ENCODE measurements at regions not wholly inside any gene's neighbourhood (a gene's known extent, or its start where the extent isn't known, plus 50 kb on each side); places are given as distances from the start of the nearest gene placed in this dataset.

DNA sequence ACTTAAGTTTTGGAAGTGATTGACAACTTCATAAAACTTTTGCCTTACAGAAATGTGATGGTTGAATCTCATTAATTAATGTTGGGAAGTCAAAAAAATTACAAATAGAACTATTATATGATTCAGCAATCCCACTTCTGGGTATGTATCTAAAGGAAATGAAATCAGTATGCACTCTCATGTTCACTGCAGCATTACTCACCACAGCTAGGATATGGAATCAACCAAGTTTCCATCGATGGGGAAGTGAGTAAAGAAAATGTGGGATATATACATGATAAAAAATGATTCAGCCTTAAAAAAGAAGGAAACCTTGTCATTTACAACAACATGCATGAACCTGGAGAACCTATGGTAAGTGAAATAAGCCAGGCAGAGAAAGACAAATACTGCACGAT is 112.4 kb upstream of the WDR75 start:
- 95% methylated on average over 2 of the region's 2 CpGs for WGBS
- intact Hi-C loops (cut with DNase I), result no loop called here
- Histone ChIP-seq H3K4me3 (no peak overlapping the region), H3K36me3 (no peaks in the 10 kb centered on the region), H3K4me1 (replicated peaks) (no peaks in the 10 kb centered on the region), H3K27ac (no peak overlapping the region), H3K27me3 (replicated peaks; ENCODE audit: insufficient read depth) (no peaks in the 10 kb centered on the region), H3K9me3 (no peaks in the 10 kb centered on the region)
- no peak for DNase-seq (ENCODE audit: low spot score)
- TF ChIP-seq, protein P1, sequence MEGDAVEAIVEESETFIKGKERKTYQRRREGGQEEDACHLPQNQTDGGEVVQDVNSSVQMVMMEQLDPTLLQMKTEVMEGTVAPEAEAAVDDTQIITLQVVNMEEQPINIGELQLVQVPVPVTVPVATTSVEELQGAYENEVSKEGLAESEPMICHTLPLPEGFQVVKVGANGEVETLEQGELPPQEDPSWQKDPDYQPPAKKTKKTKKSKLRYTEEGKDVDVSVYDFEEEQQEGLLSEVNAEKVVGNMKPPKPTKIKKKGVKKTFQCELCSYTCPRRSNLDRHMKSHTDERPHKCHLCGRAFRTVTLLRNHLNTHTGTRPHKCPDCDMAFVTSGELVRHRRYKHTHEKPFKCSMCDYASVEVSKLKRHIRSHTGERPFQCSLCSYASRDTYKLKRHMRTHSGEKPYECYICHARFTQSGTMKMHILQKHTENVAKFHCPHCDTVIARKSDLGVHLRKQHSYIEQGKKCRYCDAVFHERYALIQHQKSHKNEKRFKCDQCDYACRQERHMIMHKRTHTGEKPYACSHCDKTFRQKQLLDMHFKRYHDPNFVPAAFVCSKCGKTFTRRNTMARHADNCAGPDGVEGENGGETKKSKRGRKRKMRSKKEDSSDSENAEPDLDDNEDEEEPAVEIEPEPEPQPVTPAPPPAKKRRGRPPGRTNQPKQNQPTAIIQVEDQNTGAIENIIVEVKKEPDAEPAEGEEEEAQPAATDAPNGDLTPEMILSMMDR (IDR thresholded peaks at IDR 0.05), result no peak
- TF ChIP-seq POLR2A (IDR thresholded peaks at IDR 0.05), result no peak
- TF ChIP-seq POLR2AphosphoS5 (IDR thresholded peaks at IDR 0.05), result no peak

DNA sequence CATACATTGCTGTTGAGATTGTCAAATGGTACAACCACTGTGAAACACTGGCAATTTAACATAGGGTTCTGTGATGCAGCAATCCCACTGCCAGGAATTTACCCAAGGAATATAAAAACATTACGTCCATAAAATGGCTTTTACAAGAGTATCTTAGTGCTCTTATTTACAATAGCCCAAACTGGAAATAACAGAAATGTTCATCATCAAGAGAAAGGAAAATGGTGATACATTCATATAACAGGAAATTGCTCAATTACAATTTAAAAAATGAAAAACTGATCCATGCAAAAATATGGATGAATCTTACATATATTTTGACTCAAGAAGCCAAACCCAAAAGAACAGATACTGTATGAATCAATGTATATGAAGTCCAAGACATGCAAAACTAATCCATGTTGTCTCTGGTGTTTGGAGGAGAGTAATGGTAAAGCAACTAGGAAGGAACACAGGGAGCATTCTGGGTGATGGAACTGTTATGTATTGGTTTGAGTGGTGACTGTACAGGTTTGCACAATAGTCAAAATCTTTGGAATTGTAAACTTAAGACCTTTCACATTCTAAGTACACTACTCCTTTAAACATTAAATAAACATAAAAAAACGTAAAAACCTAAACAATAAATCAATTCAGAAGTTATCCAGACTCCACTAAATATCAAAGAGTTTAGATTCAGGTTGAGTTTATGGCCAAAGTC is 104.8 kb upstream of the WDR75 start:
- no peaks in the 10 kb centered on the region for H3K4me1 ChIP-seq (replicated peaks)
- intact Hi-C loops (cut with DNase I), result no loop called here
- no peak for TF ChIP-seq POLR2A (IDR thresholded peaks at IDR 0.05)
- TF ChIP-seq, protein P1 (IDR thresholded peaks at IDR 0.05), result no peak
- TF ChIP-seq POLR2AphosphoS5 (IDR thresholded peaks at IDR 0.05), result no peak
- no peaks in the 10 kb centered on the region for H3K9me3 ChIP-seq
- no peaks in the 10 kb centered on the region for H3K36me3 ChIP-seq
- 29% methylated on average over 2 of the region's 2 CpGs for WGBS
- H3K27ac ChIP-seq, result no peak overlapping the region
- H3K4me3 ChIP-seq, result no peak overlapping the region
- DNase-seq (ENCODE audit: low spot score), result no peak
- no peaks in the 10 kb centered on the region for H3K27me3 ChIP-seq (replicated peaks; ENCODE audit: insufficient read depth)

DNA sequence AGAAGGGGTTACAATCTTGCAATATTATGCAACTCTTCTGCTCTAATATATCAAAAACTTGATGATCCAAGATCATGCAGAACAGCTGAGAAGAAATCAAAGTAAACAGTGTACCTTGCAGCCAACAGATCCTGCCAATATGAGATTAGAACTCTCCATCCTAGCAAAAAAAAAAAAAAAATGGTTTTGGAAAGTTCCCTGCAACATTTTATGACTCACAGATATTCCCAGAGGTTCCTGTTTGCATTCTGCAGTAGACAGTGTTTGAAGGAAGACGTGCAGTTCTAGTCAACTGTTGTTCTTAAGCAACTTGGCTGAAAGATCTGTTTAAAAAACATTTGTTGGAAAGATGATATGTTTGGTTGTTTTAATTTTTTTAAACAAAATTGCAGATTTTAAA is 103.6 kb upstream of the WDR75 start:
- H3K27ac ChIP-seq, result no peak overlapping the region
- intact Hi-C loops (cut with DNase I), result no loop called here

DNA sequence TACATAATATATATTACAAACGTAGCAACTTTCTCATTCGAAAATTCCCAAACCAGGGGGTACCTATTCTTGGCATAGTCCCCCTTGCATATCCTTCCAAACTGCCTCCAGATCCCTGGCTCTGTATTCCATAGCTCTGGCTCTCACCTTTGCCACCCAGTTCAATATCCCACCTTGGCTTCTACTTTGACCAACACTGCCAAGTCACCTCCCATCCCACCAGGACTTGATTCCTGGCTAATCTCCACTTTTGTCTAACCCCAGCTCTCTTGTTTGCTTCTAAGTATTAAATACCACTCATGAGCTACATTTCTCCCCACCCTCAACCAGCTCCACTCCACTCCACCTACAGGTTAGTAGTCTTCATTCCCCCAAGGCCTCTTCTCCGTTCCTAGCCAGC is 103.2 kb upstream of the WDR75 start:
- intact Hi-C loops (cut with DNase I), result no loop called here
- Histone ChIP-seq H3K9me3 (no peaks in the 10 kb centered on the region), H3K27ac (peak overlapping the region in 1 of 2 donors; percentile 7), H3K27me3 (replicated peaks; ENCODE audit: insufficient read depth) (no peaks in the 10 kb centered on the region), H3K4me1 (replicated peaks) (no peaks in the 10 kb centered on the region), H3K4me3 (no peak overlapping the region), H3K36me3 (no peaks in the 10 kb centered on the region)
- TF ChIP-seq POLR2A (IDR thresholded peaks at IDR 0.05) (no peak), POLR2AphosphoS5 (IDR thresholded peaks at IDR 0.05) (no peak)
- TF ChIP-seq, protein P1 (IDR thresholded peaks at IDR 0.05), result no peak
- WGBS, result 70% methylated on average over 3 of the region's 3 CpGs
- DNase-seq (ENCODE audit: low spot score), result no peak

More for the DNA sequence above, 103.6 kb upstream of the WDR75 start:
- H3K9me3 ChIP-seq, result no peaks in the 10 kb centered on the region
- no peak for DNase-seq (ENCODE audit: low spot score)
- H3K4me1 ChIP-seq (replicated peaks), result no peaks in the 10 kb centered on the region
- no peaks in the 10 kb centered on the region for H3K36me3 ChIP-seq
- TF ChIP-seq, protein P1 (IDR thresholded peaks at IDR 0.05), result no peak
- TF ChIP-seq POLR2AphosphoS5 (IDR thresholded peaks at IDR 0.05) (peak; percentile 16), POLR2A (IDR thresholded peaks at IDR 0.05) (no peak)
- WGBS, result 6% methylated on average over 1 of the region's 1 CpG
- no peaks in the 10 kb centered on the region for H3K27me3 ChIP-seq (replicated peaks; ENCODE audit: insufficient read depth)
- H3K4me3 ChIP-seq, result no peak overlapping the region

DNA sequence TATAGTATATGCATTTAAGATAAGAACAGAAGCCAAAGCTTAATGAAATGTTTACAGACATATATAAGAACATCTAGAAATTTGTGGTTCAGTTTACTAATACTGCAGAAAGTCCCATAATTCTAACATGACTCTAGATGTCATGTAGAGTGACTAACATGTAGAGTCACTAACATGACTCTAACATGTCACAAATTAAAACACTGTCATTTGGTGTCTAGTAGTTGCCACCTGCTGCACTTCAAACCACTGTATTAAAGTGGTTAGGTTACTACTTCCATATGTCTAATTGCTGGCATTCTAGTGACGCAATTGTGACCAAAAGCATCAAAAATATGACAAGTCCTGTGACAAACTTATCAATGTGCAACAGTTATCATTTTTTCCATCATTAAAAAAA is 100.2 kb upstream of the WDR75 start:
- Histone ChIP-seq H3K9me3 (no peaks in the 10 kb centered on the region), H3K27me3 (replicated peaks; ENCODE audit: insufficient read depth) (no peaks in the 10 kb centered on the region), H3K27ac (no peak overlapping the region), H3K4me3 (no peak overlapping the region), H3K36me3 (no peaks in the 10 kb centered on the region), H3K4me1 (replicated peaks) (no peaks in the 10 kb centered on the region)
- intact Hi-C loops (cut with DNase I), result no loop called here
- TF ChIP-seq POLR2AphosphoS5 (IDR thresholded peaks at IDR 0.05) (no peak), POLR2A (IDR thresholded peaks at IDR 0.05) (no peak)
- TF ChIP-seq, protein P1 (IDR thresholded peaks at IDR 0.05), result no peak
- DNase-seq (ENCODE audit: low spot score), result no peak
- WGBS, result 97% methylated on average over 1 of the region's 1 CpG
